Muscle layer of duodenum (tissue), 2 donors: ENCODE measurements at regions not wholly inside any gene's neighbourhood (a gene's known extent, or its start where the extent isn't known, plus 50 kb on each side); places are given as distances from the start of the nearest gene placed in this dataset.

ENCODE experiments used
- H3K27ac ChIP-seq: one replicate; pipeline ENCODE4 v1.7.0; 2013; ENCODE audit warnings: mild to moderate bottlenecking, low read length
- H3K27me3 ChIP-seq: one replicate; pipeline ENCODE4 v1.7.0; 2013; ENCODE audit warnings: low read depth, mild to moderate bottlenecking, control low read depth, low read length
- H3K36me3 ChIP-seq, 2 donors: one replicate each; pipeline ENCODE4 v1.7.0; 2013; ENCODE audit warnings: low read length in 2 of 2, control low read depth in 1 of 2, mild to moderate bottlenecking in 1 of 2; ENCODE audit not compliant: insufficient read depth in 2 of 2, control insufficient read depth in 1 of 2
- H3K4me1 ChIP-seq, 2 donors: one replicate each; pipeline ENCODE4 v1.7.0; 2013; ENCODE audit warnings: low read length in 2 of 2, mild to moderate bottlenecking in 2 of 2, control low read depth in 1 of 2, moderate library complexity in 1 of 2; ENCODE audit not compliant: insufficient read depth in 2 of 2, control insufficient read depth in 1 of 2
- H3K4me3 ChIP-seq, 2 donors: one replicate each; pipeline ENCODE4 v1.7.0; 2013; ENCODE audit warnings: low read length in 2 of 2, low read depth in 1 of 2, mild to moderate bottlenecking in 1 of 2
- H3K9me3 ChIP-seq, 2 donors: one replicate each; pipeline ENCODE4 v1.7.0; 2013; ENCODE audit warnings: low read length in 2 of 2, control low read depth in 1 of 2, mild to moderate bottlenecking in 1 of 2; ENCODE audit not compliant: control insufficient read depth in 1 of 2
- donor health status: healthy.

GRCh38 chr11:86749821-86750401 lies 50.4 kb upstream of the PRSS23 start:
- Histone ChIP-seq H3K4me3 (no peak overlapping the region), H3K9me3 (no peaks in the 10 kb centered on the region), H3K4me1 (no peaks in the 10 kb centered on the region), H3K27me3 (no peaks in the 10 kb centered on the region), H3K27ac (no peak overlapping the region), H3K36me3 (no peaks in the 10 kb centered on the region)

- H3K4me1 ChIP-seq, result no peaks in the 10 kb centered on the region
- H3K36me3 ChIP-seq, result no peaks in the 10 kb centered on the region
- no peaks in the 10 kb centered on the region for H3K27me3 ChIP-seq
- H3K4me3 ChIP-seq, result no peak overlapping the region
- H3K9me3 ChIP-seq, result no peaks in the 10 kb centered on the region
- H3K27ac ChIP-seq, result no peak overlapping the region
Measured at GRCh38 chr11:86749376-86749775, 51.0 kb upstream of the PRSS23 start.

DNA sequence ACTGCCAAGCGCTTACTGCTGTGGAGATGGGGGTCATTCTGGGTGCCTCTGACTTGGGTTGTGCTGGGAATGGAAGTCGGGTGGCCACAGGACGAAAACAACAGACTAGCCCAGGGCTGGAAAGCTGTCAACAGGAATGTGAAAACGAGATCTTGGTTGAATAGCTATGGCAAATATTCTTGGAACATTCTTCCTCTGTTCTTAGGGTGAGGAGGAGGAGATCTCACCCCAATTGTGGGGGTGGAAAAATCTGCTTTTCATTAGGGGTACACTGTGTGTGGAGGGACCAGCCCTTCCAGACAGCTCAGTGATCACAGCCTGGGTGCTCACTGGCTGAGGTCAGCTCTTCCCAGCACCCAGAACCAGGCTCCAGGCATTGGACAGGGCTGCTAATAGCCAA lies 52.0 kb upstream of the PRSS23 start:
- Histone ChIP-seq H3K9me3 (no peaks in the 10 kb centered on the region), H3K4me1 (no peaks in the 10 kb centered on the region), H3K27me3 (no peaks in the 10 kb centered on the region), H3K27ac (no peak overlapping the region), H3K36me3 (peaks cover 0 to under 1% of the 10 kb centered on the region in 2 donors), H3K4me3 (no peak overlapping the region)

GRCh38 chr11:86747801-86748200 lies 52.5 kb upstream of the PRSS23 start:
- Histone ChIP-seq H3K9me3 (no peaks in the 10 kb centered on the region), H3K27ac (no peak overlapping the region)

DNA sequence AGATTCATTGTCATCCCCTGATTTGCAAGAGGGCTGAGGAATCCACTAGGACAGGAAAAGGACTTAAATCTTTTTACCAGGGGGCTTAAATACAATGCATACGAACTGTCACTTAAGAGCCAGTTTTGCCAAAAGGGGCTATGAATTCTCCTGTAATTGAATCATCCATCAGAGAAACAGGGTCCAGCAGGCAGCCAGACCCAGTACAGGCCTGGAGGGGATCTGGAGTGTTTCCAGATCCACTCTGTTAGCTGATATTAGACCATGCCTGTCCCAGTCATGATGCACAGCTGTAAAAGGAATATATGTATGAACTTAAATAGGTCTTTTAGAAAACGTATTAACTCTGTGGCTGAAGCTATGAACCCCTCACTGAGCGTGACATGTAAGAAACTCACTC lies 53.8 kb upstream of the PRSS23 start:
- Histone ChIP-seq H3K36me3 (peaks cover 0 to 6% of the 10 kb centered on the region in 2 donors), H3K27ac (no peak overlapping the region), H3K27me3 (no peaks in the 10 kb centered on the region), H3K4me3 (no peak overlapping the region), H3K9me3 (no peaks in the 10 kb centered on the region), H3K4me1 (peaks cover 4 to 16% of the 10 kb centered on the region in 2 donors)

More at GRCh38 chr11:86747801-86748200, 52.5 kb upstream of the PRSS23 start:
- no peaks in the 10 kb centered on the region for H3K27me3 ChIP-seq
- peaks cover 0 to 5% of the 10 kb centered on the region in 2 donors for H3K36me3 ChIP-seq
- peaks cover 4% of the 10 kb centered on the region in 2 donors for H3K4me1 ChIP-seq
- H3K4me3 ChIP-seq, result no peak overlapping the region

DNA sequence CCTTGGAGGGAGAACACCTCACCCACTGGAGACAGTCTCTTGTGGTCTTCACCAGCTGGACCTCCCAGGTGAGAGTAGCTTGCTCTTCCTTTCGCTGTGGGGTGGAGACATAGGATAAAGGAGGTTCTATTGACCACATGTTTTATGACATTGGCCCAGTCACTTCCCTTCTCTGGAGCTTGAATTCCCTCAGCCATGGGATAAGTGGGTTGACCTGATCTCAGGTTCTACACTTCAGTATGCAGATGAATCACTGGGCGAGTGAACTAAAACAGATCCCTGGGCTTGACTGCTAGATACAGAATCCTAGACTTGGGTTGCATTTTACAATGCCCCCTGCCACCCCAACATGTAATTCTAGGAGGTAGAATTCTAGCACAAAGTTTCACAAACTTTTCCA lies 54.8 kb upstream of the PRSS23 start:
- Histone ChIP-seq H3K27me3 (no peaks in the 10 kb centered on the region), H3K36me3 (peaks cover 0 to 9% of the 10 kb centered on the region in 2 donors), H3K4me3 (no peak overlapping the region), H3K27ac (no peak overlapping the region), H3K9me3 (no peaks in the 10 kb centered on the region), H3K4me1 (peaks cover 4 to 23% of the 10 kb centered on the region in 2 donors)

DNA sequence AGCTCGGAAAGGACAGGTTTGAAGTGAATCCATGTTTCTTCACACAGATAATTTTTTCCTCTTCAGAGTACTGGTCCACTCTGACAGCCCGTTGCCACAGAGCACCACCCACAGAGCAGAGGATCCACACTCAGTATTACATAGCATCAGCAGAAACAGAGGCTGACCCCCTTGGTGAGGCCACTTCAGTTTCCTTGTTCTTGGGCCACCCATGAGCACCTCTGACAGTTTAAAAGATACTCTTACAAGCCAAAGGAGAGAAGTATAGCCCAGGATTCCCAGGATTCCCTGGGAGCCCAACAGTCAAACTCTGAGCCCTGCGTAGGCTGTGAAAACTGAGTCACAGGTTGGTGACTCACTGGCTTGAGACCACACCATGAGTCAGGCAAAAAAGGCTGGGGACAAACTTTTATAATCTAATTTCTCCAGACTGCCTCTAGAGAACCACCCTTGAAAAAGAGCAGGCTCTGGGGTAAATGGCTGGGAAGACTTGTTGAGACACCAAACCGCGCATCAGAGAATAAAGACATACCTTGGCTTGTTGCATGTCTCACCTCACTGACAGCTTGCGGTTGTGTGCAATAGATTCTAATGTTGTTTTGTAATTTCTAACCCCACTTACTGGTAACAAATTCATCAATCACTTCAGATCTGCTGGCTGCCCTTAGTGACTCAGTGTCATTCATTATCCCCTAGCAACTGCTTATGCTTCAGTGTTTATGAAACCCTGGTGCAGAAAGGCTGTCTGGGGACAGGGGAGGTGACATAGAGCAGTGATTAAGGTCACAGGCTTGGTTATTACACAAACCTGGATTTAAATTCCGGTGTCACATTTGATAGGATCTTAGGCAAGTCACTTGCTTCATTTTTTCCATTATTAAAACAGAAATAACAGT lies 56.9 kb upstream of the PRSS23 start:
- H3K9me3 ChIP-seq, result no peaks in the 10 kb centered on the region
- no peak overlapping the region for H3K4me3 ChIP-seq
- peak overlapping the region; percentile 95 for H3K27ac ChIP-seq
- peaks cover 0 to 9% of the 10 kb centered on the region in 2 donors for H3K36me3 ChIP-seq
- no peaks in the 10 kb centered on the region for H3K27me3 ChIP-seq
- H3K4me1 ChIP-seq, result peaks cover 8 to 23% of the 10 kb centered on the region in 2 donors

DNA sequence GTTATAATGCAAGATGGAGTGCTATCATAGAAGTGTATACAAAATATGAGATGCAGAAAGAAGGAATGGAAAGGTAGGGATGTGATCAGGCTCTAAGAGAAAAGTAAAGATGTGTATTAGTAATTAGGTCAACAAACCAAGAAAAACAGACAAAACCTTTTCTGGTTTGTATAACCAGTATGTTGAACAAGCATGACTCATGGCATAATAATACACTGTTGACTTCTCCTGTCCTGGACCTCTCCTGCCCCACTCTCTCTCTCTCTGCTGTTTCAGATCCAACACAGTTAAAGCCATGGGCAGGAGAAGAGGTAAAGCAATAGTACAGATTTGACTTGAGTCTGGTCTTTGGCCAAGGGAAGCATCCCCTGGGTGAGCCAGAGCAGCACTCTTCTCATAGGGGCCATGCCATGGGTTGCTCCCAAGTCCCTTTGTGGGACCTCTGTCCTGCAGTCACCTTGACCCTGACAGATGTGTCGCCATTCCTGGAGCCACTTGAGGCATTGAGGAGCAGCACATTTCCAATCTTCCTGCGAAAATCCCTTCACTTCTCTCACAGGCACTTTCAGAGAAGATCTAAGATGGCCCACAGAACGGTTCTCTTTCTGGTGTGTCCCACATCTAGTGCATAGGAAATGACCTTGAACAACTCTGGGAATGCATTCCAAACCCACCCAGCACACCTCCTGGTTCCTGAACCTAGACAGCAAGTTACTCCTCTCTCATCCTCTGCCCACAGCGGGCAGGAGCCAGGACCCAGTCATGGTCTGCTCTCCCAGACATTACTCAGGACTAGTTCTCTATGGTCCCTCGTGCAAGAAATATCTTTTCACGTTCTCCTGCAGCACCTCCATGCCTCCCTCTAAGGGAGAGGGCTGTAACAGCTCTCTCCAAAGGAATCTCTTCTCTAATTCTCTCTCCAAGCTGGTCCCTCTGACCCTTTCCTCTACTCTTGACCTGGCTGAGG lies 58.2 kb upstream of the PRSS23 start:
- Histone ChIP-seq H3K36me3 (peaks cover 0 to 9% of the 10 kb centered on the region in 2 donors), H3K4me3 (no peak overlapping the region), H3K27me3 (no peaks in the 10 kb centered on the region), H3K27ac (peak overlapping the region; percentile 95), H3K4me1 (peaks cover 19 to 23% of the 10 kb centered on the region in 2 donors), H3K9me3 (no peaks in the 10 kb centered on the region)

DNA sequence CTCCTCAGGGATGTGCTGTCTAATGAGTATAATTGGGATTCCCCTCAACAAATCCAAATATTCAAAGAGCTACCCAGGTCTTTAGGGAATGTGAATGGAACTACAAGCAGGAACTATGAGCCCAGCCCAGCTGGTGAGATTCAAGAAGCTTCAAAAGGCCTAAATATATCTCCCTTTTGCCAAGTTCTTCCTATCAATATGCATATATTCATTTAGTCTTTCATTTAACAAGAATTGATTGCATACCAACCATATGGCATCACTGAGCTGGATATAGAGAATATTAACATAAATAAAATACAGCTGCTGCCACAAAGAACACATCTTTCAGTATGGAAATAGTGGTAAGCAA lies 58.9 kb upstream of the PRSS23 start:
- peaks cover 19 to 23% of the 10 kb centered on the region in 2 donors for H3K4me1 ChIP-seq
- H3K9me3 ChIP-seq, result no peaks in the 10 kb centered on the region
- peak overlapping the region; percentile 95 for H3K27ac ChIP-seq
- H3K4me3 ChIP-seq, result peak overlapping the region in 1 of 2 donors; percentile 21
- H3K36me3 ChIP-seq, result peaks cover 0 to 9% of the 10 kb centered on the region in 2 donors
- no peaks in the 10 kb centered on the region for H3K27me3 ChIP-seq

GRCh38 chr11:86740628-86741483 lies 59.5 kb upstream of the PRSS23 start:
- Histone ChIP-seq H3K27ac (peak overlapping the region; percentile 95), H3K9me3 (no peaks in the 10 kb centered on the region), H3K4me1 (peaks cover 19 to 23% of the 10 kb centered on the region in 2 donors), H3K4me3 (peak overlapping the region in 1 of 2 donors; percentile 21), H3K27me3 (no peaks in the 10 kb centered on the region), H3K36me3 (peaks cover 0 to 9% of the 10 kb centered on the region in 2 donors)
